Neural cell (in vitro differentiated cells): ENCODE measurements at regions not wholly inside any gene's neighbourhood (a gene's known extent, or its start where the extent isn't known, plus 50 kb on each side); places are given as distances from the start of the nearest gene placed in this dataset.

Experiments
- H2AFZ ChIP-seq: fragments of 200-600, 300-800 bp; sonication (generic), shearing (Covaris generic); 2 replicates; pipeline ENCODE4 v1.6.0; 2014; ENCODE audit warnings: low read depth, mild to moderate bottlenecking, antibody characterized with exemption, low read length, moderate library complexity
- H3F3A ChIP-seq: fragments of 200-600 bp; shearing (Covaris generic); 2 replicates; pipeline ENCODE4 v1.6.1; 2016; ENCODE audit warnings: mild to moderate bottlenecking, moderate library complexity, mixed read lengths, antibody characterized with exemption, low read length; ENCODE audit not compliant: insufficient read depth, poor library complexity, severe bottlenecking
- H3K27ac ChIP-seq: fragments of 200-600, 300-800 bp; sonication (generic), shearing (Covaris generic); 2 replicates; pipeline ENCODE4 v1.5.1; 2014; ENCODE audit warnings: mild to moderate bottlenecking, low read length, moderate library complexity
- H3K27me3 ChIP-seq: fragments of 300-800, 200-600 bp; sonication (generic), shearing (Covaris generic); 2 replicates; pipeline ENCODE4 v1.6.0; 2014; ENCODE audit warnings: mild to moderate bottlenecking, low read depth, low read length, moderate library complexity; ENCODE audit not compliant: insufficient read depth
- H3K36me3 ChIP-seq: fragments of 300-800, 200-600 bp; sonication (generic), shearing (Covaris generic); 2 replicates; pipeline ENCODE4 v1.5.1; 2014; ENCODE audit warnings: mild to moderate bottlenecking, antibody characterized with exemption, low read length, moderate library complexity; ENCODE audit not compliant: insufficient read depth
- H3K4me2 ChIP-seq: fragments of 300-800, 200-600 bp; sonication (generic), shearing (Covaris generic); 2 replicates; pipeline ENCODE4 v1.6.0; 2014; ENCODE audit warnings: mild to moderate bottlenecking, low read length
- H3K4me3 ChIP-seq: fragments of 300-800, 200-600 bp; sonication (generic), shearing (Covaris generic); 2 replicates; pipeline ENCODE4 v1.5.1; 2014; ENCODE audit warnings: mild to moderate bottlenecking, low read length, moderate library complexity
- H3K79me2 ChIP-seq: fragments of 200-600 bp; shearing (Covaris generic); replicated peaks from 2 replicates; pipeline ENCODE4 v1.6.0; 2014; ENCODE audit warnings: mild to moderate bottlenecking, low read length, moderate library complexity; ENCODE audit not compliant: insufficient read depth
- H3K9ac ChIP-seq: fragments of 300-800, 200-600 bp; sonication (generic), shearing (Covaris generic); 2 replicates; pipeline ENCODE4 v1.6.1; 2016; ENCODE audit warnings: mild to moderate bottlenecking, low read length, mixed read lengths
- H3K9me2 ChIP-seq: fragments of 200-600 bp; shearing (Covaris generic); 2 replicates; pipeline ENCODE4 v1.6.1; 2016; ENCODE audit warnings: mild to moderate bottlenecking, low read length, mixed read lengths; ENCODE audit not compliant: insufficient read depth
- H3K9me3 ChIP-seq: fragments of 200-600, 300-800 bp; sonication (generic), shearing (Covaris generic); 2 replicates; pipeline ENCODE4 v1.6.1; 2016; ENCODE audit warnings: mild to moderate bottlenecking, mixed run types, low read length, moderate library complexity, mixed read lengths
- H4K20me1 ChIP-seq: fragments of 200-600 bp; shearing (Covaris generic); 2 replicates; pipeline ENCODE4 v1.6.1; 2016; ENCODE audit warnings: mild to moderate bottlenecking, mixed run types; ENCODE audit not compliant: insufficient read depth
- EP300 ChIP-seq: fragments of 450-650 bp; conservative IDR thresholded peaks from 2 replicates; pipeline ENCODE4 v1.6.1; 2014; ENCODE audit warnings: antibody characterized with exemption, mild to moderate bottlenecking, moderate library complexity; ENCODE audit not compliant: poor library complexity, severe bottlenecking
- EZH2 ChIP-seq: fragments of 200-600, 300-800 bp; shearing (Covaris generic), sonication (generic); IDR thresholded peaks from 2 replicates; pipeline ENCODE4 v1.6.1; 2014; ENCODE audit warnings: antibody characterized with exemption, low read length, borderline replicate concordance, mild to moderate bottlenecking; ENCODE audit not compliant: insufficient read depth, poor library complexity, severe bottlenecking
- MXI1 ChIP-seq: fragments of 450-650 bp; conservative IDR thresholded peaks from 2 replicates; pipeline ENCODE4 v1.6.1; 2014; ENCODE audit warnings: antibody characterized with exemption, mild to moderate bottlenecking; ENCODE audit not compliant: poor library complexity, severe bottlenecking
- POLR2AphosphoS5 ChIP-seq: IDR thresholded peaks from 2 replicates; pipeline ENCODE4 v1.6.1; 2012
- RAD21 ChIP-seq: fragments of 450-650 bp; conservative IDR thresholded peaks from 2 replicates; pipeline ENCODE4 v1.6.1; 2014; ENCODE audit warnings: antibody characterized with exemption, mild to moderate bottlenecking, moderate library complexity
- SMC3 ChIP-seq: fragments of 450-650 bp; conservative IDR thresholded peaks from 2 replicates; pipeline ENCODE4 v1.6.1; 2014; ENCODE audit warnings: antibody characterized with exemption, mild to moderate bottlenecking, moderate library complexity; ENCODE audit not compliant: poor library complexity
- TAF1 ChIP-seq: IDR thresholded peaks from 2 replicates; pipeline ENCODE4 v1.6.1; 2012; ENCODE audit warnings: low read depth
- TF ChIP-seq, protein P1 (sequence below): fragments of 450-650 bp; IDR thresholded peaks from 2 replicates; pipeline ENCODE4 v1.5.1; 2014; ENCODE audit warnings: antibody characterized with exemption, mild to moderate bottlenecking, moderate library complexity; ENCODE audit not compliant: poor library complexity, severe bottlenecking
- TF ChIP-seq, protein P2 (sequence below): IDR thresholded peaks from 2 replicates; pipeline ENCODE4 v1.6.1; 2012; ENCODE audit warnings: borderline replicate concordance

DNA sequence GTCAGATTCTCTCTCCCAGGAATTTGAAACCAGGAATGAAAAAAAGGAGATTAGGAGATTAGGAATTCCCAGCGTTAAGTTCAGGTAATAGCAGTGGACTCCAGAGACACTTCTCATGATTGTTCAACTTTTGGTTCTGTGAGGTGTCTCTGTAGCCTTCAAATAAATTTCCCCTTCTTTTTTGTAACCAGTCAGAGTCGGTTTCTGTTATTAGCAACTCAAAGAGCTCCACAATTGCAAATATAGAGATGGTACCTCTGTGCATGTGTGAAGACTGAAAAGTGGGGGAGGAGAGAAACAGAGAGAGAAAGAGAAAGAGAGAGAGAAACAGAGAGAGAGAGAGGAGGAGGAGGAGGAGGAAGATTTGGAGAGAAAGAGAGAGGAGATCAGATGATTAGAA, 112.8 kb upstream of the STEAP1B start:
- Histone ChIP-seq H3F3A (no peaks in the 10 kb centered on the region), H3K79me2 (no peaks in the 10 kb centered on the region), H3K27me3 (no peaks in the 10 kb centered on the region), H3K27ac (no peak overlapping the region), H4K20me1 (no peaks in the 10 kb centered on the region), H3K9me2 (no peaks in the 10 kb centered on the region), H3K4me3 (no peak overlapping the region), H3K4me2 (no peak overlapping the region), H3K9me3 (no peaks in the 10 kb centered on the region), H3K9ac (no peak overlapping the region), H2AFZ (no peak overlapping the region), H3K36me3 (no peaks in the 10 kb centered on the region)
- no peak for TF ChIP-seq TAF1
- TF ChIP-seq EZH2, result no peak
- TF ChIP-seq, protein P1, sequence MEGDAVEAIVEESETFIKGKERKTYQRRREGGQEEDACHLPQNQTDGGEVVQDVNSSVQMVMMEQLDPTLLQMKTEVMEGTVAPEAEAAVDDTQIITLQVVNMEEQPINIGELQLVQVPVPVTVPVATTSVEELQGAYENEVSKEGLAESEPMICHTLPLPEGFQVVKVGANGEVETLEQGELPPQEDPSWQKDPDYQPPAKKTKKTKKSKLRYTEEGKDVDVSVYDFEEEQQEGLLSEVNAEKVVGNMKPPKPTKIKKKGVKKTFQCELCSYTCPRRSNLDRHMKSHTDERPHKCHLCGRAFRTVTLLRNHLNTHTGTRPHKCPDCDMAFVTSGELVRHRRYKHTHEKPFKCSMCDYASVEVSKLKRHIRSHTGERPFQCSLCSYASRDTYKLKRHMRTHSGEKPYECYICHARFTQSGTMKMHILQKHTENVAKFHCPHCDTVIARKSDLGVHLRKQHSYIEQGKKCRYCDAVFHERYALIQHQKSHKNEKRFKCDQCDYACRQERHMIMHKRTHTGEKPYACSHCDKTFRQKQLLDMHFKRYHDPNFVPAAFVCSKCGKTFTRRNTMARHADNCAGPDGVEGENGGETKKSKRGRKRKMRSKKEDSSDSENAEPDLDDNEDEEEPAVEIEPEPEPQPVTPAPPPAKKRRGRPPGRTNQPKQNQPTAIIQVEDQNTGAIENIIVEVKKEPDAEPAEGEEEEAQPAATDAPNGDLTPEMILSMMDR, result no peak
- no peak for TF ChIP-seq EP300
- no peak for TF ChIP-seq RAD21
- TF ChIP-seq MXI1, result no peak
- TF ChIP-seq POLR2AphosphoS5, result no peak
- no peak for TF ChIP-seq SMC3

DNA sequence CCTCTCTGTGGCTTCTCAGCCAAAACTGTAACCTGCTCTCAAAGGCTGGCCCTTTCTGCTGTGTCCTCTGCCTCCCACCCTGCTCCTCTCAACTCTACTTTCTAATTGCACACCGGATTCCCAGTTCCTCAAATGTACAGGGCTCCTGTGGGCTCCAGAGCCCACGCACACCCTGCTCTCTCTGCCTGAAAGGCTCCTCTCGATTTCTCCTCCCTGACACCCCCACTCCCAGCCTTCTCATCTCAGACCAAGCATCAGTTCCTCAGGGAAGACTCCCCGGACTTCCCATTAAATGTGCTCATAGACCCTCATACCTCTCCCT, 111.7 kb upstream of the STEAP1B start:
- H3K36me3 ChIP-seq, result no peaks in the 10 kb centered on the region
- no peaks in the 10 kb centered on the region for H3F3A ChIP-seq
- no peak overlapping the region for H3K9ac ChIP-seq
- no peak overlapping the region for H3K4me2 ChIP-seq
- H3K4me3 ChIP-seq, result no peak overlapping the region
- H3K27me3 ChIP-seq, result no peaks in the 10 kb centered on the region
- TF ChIP-seq EZH2 (no peak), TAF1 (no peak), RAD21 (no peak), MXI1 (no peak), SMC3 (no peak), EP300 (no peak), POLR2AphosphoS5 (no peak)
- TF ChIP-seq, protein P2, sequence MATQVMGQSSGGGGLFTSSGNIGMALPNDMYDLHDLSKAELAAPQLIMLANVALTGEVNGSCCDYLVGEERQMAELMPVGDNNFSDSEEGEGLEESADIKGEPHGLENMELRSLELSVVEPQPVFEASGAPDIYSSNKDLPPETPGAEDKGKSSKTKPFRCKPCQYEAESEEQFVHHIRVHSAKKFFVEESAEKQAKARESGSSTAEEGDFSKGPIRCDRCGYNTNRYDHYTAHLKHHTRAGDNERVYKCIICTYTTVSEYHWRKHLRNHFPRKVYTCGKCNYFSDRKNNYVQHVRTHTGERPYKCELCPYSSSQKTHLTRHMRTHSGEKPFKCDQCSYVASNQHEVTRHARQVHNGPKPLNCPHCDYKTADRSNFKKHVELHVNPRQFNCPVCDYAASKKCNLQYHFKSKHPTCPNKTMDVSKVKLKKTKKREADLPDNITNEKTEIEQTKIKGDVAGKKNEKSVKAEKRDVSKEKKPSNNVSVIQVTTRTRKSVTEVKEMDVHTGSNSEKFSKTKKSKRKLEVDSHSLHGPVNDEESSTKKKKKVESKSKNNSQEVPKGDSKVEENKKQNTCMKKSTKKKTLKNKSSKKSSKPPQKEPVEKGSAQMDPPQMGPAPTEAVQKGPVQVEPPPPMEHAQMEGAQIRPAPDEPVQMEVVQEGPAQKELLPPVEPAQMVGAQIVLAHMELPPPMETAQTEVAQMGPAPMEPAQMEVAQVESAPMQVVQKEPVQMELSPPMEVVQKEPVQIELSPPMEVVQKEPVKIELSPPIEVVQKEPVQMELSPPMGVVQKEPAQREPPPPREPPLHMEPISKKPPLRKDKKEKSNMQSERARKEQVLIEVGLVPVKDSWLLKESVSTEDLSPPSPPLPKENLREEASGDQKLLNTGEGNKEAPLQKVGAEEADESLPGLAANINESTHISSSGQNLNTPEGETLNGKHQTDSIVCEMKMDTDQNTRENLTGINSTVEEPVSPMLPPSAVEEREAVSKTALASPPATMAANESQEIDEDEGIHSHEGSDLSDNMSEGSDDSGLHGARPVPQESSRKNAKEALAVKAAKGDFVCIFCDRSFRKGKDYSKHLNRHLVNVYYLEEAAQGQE, result no peak
- TF ChIP-seq, protein P1, result no peak
- H3K9me3 ChIP-seq, result no peaks in the 10 kb centered on the region
- H3K27ac ChIP-seq, result no peak overlapping the region
- H4K20me1 ChIP-seq, result no peaks in the 10 kb centered on the region
- no peaks in the 10 kb centered on the region for H3K79me2 ChIP-seq
- H3K9me2 ChIP-seq, result no peaks in the 10 kb centered on the region
- H2AFZ ChIP-seq, result no peak overlapping the region
